GM19463 (cell line): ENCODE measurements at regions not wholly inside any gene's neighbourhood (a gene's known extent, or its start where the extent isn't known, plus 50 kb on each side); places are given as distances from the start of the nearest gene placed in this dataset.
A peak's percentile ranks its signal among the peaks of the same experiment; 100 is the strongest.

Source experiments
- ATAC-seq: cut with Tn5 transposase; IDR thresholded peaks from one replicate; pipeline ENCODE4 v1.9.1; 2021; ENCODE audit warnings: mild to moderate bottlenecking, moderate library complexity; ENCODE audit not compliant: unreplicated experiment

DNA sequence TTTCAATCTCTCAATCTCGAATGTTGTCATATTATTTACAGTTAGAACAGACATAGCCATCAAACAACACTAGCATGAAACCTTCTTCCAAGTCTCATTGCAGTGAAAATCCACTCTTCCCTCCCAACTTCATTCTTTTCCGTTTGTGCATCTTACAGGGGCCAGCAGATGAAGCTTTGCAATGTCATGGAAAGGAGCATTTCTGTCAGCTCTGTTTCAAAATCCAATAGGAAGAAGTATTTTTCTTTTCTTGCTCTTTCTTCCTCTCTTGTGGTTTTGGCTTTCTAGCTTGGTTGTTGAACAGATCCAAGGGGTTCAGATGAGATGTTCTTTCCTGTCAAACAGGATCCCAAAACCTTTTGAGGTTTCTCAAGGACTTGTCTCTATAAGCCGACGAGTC lies 416.6 kb downstream of the AEBP2 start:
- no peak for ATAC-seq

DNA sequence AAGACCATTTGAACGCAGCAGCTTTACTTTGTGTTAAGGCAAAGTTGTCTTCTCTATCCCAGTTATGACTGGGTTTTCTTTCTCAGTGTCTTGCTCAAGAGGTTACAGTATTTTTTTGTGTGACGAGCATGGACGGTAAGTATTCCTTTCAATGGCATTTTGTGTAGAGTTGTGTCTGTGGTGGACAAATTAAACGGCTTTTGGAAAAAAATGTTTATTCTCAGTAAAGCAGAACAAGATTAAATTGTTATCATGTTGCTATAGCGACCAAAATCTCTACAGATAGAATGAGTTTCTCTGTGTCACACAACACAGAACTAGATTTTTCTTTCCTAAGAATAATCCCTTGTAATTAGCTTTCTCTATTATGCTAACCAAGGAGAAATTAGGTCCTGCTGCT lies 417.1 kb downstream of the AEBP2 start:
- ATAC-seq = no peak

DNA sequence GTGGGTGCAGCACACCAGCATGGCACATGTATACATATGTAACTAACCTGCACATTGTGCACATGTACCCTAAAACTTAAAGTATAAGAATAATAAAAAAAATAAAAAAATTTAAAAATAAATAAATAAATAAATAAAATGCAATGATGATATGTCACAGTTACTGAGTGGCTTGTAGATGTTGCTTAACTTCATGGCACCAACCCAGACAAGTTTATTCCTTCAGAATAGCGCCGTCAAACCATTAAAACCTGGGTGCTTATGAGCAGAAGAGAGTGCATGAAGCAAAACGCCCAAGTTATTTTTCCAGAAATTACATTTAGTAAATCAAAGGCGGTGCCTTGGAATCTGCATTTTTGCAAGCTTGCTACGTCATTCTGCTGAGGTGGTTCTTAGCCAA lies 417.9 kb downstream of the AEBP2 start:
- ATAC-seq = no peak

DNA sequence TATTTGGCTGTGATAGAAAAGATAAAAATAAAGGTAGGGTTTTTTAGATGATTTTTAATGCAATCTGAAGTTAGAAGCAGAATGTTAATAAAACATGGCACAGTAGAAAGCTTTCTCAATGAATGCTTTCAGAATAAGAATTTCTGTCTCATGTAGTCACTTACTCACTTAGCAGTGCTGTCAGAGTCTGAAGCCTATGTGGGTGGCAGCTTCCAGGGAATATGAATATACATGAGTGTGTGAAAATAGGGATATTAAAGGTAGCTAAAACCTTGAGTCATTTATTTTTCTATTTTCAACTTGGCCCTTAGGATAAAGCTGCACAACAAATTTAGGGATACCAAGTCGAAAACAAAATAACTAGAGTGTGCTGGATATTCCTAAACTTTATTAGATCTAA lies 427.9 kb downstream of the AEBP2 start:
- no peak for ATAC-seq

DNA sequence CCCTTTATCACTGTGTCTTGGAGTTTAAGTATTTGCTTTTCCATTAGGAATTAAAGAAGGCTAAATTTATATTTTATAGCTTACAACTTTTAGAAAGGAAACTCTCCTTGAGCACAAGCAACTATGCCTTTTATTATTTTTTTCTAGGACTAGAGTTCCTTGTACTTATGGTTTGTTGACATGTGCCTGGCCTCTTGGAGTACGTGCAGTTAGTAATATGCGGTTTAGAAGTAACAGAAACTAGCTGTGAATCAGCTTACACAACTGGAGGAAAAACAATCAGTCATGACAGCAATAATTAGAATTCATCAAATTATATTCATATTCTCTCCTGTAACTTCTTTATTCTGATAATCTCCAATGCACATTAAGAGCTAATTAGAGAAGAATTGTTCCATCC lies 428.7 kb downstream of the AEBP2 start:
- no peak for ATAC-seq

DNA sequence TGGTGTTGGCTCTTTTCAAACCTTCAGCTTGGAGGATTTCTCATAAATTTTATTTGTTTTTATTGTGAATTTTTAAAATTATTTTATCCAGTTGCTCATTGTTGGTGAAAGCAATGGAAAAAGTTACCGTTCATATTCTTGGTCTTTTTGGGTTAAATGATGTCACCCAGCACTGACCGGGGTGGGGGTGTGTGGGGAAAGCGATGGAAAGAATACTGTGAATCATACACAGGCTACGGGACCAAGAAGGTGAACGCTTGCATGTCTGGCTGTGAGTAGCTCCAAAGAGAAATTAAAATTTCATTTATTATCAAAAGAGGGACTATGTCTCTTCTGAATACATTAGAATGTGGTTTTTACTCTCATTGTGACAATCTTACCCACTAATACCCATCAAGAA lies 430.1 kb downstream of the AEBP2 start:
- ATAC-seq = no peak

DNA sequence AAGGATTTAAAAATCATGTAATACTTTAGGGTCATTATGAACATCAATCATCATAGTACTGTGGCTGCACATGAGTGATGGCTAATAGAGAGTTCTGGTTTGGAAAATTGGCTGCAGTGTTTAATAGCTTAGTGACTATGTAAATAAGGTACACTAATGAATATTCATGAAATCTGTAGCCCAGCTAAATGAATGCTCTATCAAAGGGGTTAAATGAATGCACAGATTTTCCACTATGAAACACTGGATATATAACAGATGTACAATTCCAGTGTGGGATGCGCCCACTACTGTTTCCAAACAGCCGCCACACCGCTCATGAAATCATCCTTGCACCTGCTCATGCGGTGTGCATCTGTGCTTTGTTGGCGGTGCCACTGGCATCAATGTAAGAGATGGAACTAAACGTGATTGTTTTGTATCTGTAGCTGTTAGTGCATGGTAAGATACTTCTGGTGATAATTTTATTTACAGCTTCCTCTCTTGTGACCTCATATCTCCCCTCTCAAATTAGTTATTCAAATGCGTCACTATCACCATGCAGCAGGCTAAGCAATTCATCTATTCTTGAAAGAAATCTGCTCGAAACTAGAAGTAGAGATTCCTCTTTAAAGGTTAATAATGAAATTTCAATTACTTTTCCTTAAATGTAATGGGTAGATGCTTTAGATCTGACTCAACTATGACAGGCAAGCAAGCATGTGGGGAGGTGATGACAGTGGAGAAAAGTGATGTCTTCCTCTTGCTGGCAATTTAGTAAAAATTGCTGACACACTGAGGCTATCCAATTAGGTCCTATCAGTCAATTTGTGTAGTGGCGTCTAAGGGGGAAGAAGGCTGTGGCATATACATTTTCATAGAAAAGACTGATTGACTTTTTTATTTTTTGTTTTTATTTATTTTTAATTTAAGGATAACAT lies 433.6 kb downstream of the AEBP2 start:
- ATAC-seq = no peak

DNA sequence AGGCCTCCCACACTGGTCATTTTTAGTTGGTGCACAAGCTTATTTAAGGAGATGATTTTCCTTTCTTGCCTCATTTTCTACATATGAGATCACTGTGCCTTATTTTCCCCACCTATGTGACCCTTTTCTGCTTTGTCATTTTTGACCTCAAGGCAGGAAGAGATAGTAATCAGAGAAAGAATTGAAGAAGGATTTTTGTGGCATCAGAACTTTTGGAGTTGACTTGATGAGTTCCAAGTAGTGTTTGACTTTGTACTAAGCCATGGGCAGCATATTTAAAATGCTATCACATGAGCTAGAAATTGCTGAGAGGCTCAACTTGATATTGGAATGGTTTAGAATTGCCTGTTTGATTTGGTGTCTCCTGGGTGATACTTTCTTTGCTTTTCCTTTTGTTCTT lies 440.8 kb downstream of the AEBP2 start:
- no peak for ATAC-seq

DNA sequence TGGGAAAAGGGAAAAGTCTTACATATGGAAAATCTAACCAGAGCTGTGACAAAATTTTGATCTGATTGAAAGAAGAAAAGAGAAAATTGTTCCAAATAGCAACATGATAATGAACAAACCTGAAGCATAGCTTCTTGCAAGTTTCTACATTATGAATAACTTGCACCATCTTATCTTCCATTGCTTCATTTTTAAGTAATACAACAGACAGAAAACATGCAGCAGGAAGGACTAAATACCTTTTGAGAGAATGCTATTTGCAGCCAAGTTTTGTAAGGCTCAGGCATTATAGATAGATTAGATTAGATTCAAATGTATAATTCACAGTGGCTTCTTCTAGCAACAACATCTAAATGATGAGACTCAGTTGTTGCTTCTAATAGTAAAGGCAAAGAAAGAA lies 441.4 kb downstream of the AEBP2 start:
- no peak for ATAC-seq

DNA sequence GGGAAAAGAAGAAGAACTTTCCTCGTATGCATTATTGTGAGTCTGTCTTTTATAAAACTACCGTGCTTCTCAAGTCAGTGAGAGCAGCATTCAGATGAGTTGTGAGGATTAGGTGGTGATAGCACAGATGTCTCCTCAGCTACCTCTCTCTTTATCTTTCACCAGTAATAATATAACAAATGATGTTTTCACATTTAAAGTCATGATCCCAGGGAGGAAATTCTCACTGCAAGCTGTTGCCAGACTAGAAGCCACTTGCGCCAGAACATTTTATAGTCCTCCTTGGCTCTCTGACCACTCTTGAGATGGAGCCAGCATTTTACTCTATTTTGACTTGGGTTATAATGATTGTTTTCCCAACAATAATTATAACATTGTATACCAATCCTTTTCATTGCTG lies 443.1 kb downstream of the AEBP2 start:
- no peak for ATAC-seq

DNA sequence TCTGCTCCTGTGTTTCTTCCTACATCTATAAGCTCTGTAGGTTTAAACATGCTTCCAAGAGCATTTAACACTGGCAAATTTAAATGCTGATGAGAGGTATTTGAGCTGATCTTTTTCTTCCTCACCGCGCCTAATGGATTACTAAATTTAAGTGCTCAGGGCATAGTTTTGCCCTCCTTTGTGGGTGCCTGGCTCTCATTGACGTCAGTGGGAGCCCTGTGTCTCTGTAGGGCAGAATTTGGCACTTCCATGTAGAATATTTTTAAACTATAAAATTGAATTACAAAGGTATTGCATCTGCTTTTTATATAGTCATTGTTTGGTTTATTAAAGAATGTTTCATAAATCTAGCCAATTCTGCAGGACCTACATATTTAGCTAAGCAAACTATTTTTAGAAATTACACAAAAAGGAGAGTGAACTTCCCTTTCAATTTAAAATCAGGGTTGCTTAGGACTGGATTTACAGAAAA lies 444.8 kb downstream of the AEBP2 start:
- no peak for ATAC-seq

DNA sequence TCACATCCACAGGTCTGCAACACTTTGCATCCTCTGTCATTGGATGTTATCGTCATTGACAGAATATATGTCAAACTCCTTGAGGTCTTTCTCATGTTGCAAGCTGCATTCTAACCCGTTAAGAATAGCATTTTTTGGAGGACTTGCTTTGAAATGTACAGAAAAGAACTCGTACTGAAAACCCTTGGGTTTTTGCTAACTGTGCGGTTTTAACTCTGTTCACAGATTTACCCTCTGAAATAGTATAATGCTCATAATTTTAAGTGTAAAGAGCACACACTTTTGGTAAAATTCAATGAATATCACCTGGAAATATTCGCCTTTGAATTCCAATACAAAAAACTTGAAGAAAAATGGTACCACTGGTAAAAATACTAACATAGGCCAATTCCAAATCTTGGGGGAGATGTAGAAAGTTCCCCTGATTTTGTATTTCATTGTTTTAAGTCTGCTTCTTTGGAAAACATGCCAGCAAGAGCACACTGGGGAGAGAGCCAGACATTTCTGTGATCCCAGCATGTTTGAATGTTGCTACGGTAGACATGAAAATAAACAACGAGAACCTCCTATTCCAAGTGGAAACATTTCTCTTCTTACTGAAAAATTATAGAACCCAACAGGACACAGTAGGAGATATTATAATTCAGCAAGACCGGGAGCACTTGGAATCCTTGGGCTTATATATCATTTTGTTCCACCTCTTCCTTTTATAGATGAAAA lies 446.0 kb downstream of the AEBP2 start:
- ATAC-seq = no peak

DNA sequence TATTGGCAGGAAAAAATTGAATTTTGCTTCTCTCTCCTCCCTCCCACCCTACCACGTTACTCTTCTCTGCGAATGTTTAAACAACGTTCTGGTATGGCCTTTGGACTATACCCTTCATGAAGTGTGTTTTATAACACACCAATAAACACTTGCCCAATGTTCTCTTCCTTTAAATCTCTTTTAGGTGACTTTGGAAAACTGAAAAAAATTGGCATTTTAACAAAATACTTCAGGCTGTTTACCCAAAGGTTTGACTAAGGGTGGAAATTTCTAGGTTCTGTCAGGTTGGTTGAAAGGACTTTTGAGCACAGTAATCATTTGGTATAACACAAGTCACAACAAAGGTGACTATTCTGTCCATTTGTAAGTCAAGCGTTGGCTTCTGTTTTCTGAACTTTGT lies 446.8 kb downstream of the AEBP2 start:
- ATAC-seq = no peak

DNA sequence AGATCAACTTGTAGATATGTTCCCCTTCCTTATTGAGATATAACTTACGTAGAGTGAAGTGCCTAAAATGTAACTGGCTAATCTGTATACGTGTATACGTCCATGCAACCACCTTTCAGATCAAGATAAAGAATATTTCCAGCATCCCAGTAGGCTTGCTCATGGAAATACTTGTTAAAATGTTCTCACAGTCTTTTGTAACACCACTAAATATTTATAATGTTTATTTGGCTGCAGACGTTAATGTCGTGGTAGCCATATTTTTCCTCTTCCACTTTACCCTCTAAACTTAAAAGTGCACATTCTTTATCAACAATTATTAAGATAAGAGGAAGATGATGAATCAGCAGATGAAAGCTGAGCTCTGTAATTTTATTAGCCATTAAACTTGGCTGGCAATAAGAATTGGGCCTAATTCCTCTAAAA lies 447.4 kb downstream of the AEBP2 start:
- no peak for ATAC-seq

DNA sequence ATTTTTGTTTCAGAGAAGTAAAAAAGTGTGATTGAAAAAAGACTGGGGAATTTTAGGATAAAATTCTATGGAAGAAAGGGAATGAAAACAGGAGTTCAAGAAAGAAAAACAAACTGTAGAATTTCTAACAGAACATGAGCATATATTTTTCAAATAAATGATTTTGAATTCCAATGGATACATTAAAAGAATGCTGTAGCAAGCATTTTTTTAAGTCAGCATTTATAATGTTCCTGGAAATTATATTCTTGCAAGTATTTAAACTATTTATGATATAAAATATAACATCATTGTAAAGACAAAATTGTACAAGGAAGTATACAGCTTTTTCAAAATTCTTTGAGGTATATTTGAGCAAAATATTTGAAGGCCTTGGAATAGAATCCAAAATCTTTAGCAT lies 450.7 kb downstream of the AEBP2 start:
- no peak for ATAC-seq

DNA sequence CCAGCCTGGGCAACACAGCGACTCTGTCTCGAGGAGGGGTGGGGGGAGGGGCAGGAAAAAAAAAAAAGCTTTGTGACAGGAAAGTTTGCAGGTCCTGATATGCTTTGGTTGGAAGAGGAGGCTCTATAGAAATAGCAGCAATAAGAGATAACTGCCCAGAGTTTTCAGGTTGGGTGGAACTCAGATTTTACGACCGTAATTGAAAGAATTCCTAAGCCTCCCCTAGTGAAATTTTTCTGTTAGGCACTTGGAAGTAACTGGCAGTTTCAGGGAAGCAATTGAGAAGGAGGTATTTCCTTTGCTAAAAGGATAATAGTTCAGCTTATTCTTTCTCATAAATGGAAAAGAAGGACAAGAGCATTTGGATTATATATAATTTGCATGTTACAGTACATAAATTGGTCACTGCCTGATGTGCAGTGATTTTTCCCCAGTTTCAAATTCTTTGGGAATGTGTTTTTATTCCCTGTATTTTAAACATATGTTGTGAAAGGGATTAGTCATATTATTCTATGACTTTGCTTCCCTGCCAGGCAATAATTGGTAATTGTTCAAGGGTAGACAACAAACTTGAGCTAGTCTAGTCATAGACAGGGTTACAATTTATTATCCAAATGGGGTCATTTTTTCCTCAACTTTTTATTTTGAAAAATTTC lies 452.8 kb downstream of the AEBP2 start:
- no peak for ATAC-seq

DNA sequence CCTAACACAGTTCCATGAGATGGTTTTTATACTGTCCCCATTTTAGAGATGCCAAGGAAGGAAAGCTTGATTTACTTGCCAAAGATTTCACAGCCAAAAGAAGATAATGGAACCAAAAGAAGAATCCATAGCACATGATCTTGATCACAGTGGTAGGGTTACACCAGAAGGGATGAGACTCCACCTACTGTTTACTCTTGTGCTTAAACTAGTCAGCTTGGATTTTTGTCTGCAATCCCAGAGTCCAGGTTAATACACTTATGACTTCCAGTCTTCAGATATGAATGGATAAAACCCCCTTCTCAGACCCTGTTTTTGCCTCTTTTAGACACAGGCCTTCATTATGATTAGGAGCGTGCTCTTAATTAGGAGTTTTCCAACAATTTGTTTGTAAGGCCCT lies 454.2 kb downstream of the AEBP2 start:
- ATAC-seq = no peak

DNA sequence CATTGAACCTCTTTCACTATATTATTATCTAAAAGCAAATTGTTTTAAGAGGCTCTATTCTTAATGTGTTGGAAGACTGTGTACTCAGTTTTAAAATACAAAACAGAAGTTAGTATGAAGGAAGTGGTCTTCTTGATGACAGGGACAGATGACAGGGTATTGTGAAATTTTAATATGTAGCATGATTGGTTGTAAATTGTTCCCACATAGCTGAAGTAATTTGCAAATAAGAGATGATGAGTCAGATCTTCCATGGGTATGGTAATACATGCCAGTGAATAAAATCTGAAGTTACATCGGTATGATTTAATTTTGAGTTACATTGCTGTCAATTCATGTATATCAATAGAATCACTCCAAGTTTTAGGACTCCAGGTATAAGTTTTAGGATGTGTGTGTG lies 454.8 kb downstream of the AEBP2 start:
- no peak for ATAC-seq

DNA sequence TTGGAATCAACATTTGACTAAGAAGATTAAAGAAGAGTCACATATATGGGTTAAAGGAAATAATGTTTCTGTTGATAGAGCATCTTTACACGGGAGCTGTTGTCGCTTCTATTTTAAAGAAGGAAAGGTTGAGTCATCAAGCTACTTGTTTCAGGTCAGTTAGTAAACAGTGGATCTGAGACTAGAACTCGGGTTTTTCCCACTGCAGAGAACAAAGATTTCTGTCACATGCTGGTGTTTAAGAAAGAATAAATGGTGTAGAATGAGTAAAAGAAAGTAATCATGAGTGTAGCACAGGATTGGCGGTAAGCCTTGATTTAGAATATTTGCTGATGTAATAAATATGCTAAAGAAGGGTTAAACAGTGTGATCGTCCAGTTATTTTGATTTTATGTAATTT lies 455.5 kb downstream of the AEBP2 start:
- ATAC-seq = peak; percentile 81

DNA sequence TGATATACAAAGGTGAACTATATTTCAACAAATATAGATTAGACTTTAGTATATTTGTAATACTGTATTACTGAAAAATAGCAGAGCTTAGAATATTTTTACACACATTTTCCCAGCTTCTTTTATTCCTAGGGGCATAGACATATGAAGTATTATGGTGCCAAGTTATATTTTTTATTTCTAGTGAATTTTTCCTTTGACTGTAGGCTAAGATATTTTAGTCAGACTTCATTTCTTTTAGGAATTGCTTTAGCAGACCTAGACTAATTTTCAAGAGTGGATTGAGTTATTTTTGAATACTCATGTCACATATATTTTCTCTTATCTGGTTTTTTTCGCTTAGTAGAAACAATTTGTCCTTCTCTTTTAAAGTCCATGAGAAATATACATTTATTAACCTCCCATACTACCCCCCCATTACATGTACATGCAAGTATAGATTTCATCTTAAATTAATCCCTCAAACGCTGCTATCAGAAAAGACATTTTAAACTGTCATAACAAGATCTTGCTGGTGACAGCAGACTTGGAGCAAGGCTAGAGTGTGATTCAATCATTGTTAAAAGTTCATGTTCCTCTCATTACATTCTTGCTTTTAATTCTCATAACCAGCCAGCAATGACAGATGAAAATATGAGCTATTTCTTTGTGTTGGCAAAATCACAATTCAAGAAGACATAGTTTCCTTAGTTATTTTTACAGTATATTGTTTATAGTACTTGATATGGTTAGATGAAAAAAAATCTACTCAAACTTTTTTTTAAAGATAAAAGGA lies 456.1 kb downstream of the AEBP2 start:
- ATAC-seq = no peak

DNA sequence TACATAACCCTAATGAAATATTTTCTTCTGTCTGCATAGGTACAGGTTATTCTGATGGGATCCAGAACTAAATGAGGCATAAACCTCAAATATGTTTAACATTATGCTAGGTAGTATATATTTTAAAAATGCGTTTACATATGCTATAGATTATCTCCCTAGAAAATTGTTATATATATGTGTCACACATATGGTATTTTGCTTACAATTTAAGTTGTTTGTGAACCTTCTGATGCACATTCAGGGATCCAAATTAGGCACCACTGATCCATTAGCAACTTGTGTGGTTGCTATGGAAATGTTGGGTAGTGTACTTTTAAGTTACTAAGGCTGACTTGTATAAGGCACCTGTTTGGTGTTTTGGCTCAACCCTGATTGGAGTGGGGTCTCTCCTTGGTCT lies 456.7 kb downstream of the AEBP2 start:
- no peak for ATAC-seq
